Muscle layer of duodenum (tissue), 2 donors: ENCODE measurements at regions not wholly inside any gene's neighbourhood (a gene's known extent, or its start where the extent isn't known, plus 50 kb on each side); places are given as distances from the start of the nearest gene placed in this dataset.

ENCODE experiments used
- H3K27ac ChIP-seq: one replicate; pipeline ENCODE4 v1.7.0; 2013; ENCODE audit warnings: mild to moderate bottlenecking, low read length
- H3K27me3 ChIP-seq: one replicate; pipeline ENCODE4 v1.7.0; 2013; ENCODE audit warnings: low read depth, mild to moderate bottlenecking, control low read depth, low read length
- H3K36me3 ChIP-seq, 2 donors: one replicate each; pipeline ENCODE4 v1.7.0; 2013; ENCODE audit warnings: low read length in 2 of 2, control low read depth in 1 of 2, mild to moderate bottlenecking in 1 of 2; ENCODE audit not compliant: insufficient read depth in 2 of 2, control insufficient read depth in 1 of 2
- H3K4me1 ChIP-seq, 2 donors: one replicate each; pipeline ENCODE4 v1.7.0; 2013; ENCODE audit warnings: low read length in 2 of 2, mild to moderate bottlenecking in 2 of 2, control low read depth in 1 of 2, moderate library complexity in 1 of 2; ENCODE audit not compliant: insufficient read depth in 2 of 2, control insufficient read depth in 1 of 2
- H3K4me3 ChIP-seq, 2 donors: one replicate each; pipeline ENCODE4 v1.7.0; 2013; ENCODE audit warnings: low read length in 2 of 2, low read depth in 1 of 2, mild to moderate bottlenecking in 1 of 2
- H3K9me3 ChIP-seq, 2 donors: one replicate each; pipeline ENCODE4 v1.7.0; 2013; ENCODE audit warnings: low read length in 2 of 2, control low read depth in 1 of 2, mild to moderate bottlenecking in 1 of 2; ENCODE audit not compliant: control insufficient read depth in 1 of 2
- donor health status: healthy.

DNA sequence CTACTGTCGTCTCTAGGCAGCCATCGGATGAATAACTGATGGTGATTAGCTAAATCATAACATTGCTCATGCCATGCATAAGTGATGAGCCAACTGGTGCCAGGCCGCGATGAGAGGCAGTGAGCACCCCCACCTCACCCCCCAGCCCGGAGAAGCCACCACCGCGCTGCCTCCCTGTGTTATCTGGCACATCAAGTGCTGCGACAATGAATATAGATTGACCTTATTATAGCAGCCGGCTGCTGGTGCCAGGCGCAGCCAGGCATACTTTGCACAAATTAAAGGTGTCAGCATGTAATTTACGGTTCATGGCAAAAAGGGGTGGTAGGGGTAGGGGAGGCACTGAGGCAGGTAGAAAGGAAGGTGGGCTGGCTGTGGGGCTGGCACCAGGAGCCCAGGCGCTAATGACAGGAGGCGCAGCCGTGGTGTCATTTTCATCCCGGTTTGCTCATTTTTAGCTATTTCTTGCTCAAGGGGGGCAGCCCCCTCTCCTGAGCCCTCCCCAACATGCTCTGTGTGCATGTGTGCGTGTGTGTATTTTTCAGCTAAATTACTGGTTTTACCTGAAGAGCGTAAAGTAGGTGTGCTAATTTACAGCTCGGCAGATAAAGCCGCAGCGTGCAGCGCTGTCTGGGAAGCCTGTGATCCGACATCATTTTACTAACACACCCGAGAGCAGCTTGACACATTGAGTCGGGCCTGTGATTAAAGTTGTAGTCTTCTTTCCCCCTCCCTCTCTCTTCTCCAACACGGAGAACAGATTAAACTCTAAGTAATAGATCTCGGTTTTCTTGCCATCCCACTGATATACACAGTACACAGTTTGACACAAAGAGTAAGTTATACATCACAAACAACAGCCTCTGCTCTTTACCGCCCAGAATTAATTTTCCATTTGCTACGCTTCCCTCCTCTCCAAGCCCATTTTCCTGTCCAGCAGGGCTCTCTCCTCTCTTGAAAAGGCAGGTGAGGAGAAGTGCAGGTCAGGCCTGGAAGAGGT lies 212.3 kb downstream of the RPLP1 start:
- no peak overlapping the region for H3K4me3 ChIP-seq

GRCh38 chr15:69665641-69666111 lies 213.1 kb downstream of the RPLP1 start:
- no peaks in the 10 kb centered on the region for H3K27me3 ChIP-seq
- no peak overlapping the region for H3K27ac ChIP-seq
- H3K36me3 ChIP-seq, result no peaks in the 10 kb centered on the region
- H3K4me3 ChIP-seq, result no peak overlapping the region
- peaks cover 4 to 13% of the 10 kb centered on the region in 2 donors for H3K4me1 ChIP-seq
- no peaks in the 10 kb centered on the region for H3K9me3 ChIP-seq

More for the DNA sequence above, 212.3 kb downstream of the RPLP1 start:
- Histone ChIP-seq H3K4me1 (peaks cover 4 to 13% of the 10 kb centered on the region in 2 donors), H3K27me3 (no peaks in the 10 kb centered on the region), H3K36me3 (no peaks in the 10 kb centered on the region), H3K27ac (no peak overlapping the region), H3K9me3 (no peaks in the 10 kb centered on the region)

DNA sequence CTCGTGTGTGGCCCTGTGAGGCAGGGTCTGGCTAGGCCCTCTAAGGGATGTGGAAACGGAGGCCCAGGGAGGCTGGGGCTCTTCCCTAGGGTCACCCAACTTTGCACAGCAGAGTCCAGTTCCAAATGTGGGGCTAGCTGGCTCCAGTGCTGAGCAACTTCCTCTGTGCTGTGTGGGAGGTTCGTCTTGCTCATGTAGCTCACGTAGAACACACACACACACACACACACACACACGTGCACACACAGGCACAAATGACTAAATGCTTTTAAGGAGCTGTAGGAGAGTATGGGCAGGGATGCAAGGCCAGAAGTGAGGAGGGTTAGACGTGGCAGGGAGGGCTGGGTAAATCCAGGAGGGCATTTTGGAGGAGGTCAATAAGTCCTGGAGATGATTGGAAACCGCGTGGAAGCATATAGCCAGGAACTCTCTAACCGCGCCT lies 213.8 kb downstream of the RPLP1 start:
- peaks cover 4 to 13% of the 10 kb centered on the region in 2 donors for H3K4me1 ChIP-seq
- H3K27me3 ChIP-seq, result no peaks in the 10 kb centered on the region
- no peak overlapping the region for H3K27ac ChIP-seq
- H3K36me3 ChIP-seq, result no peaks in the 10 kb centered on the region
- no peak overlapping the region for H3K4me3 ChIP-seq
- no peaks in the 10 kb centered on the region for H3K9me3 ChIP-seq

DNA sequence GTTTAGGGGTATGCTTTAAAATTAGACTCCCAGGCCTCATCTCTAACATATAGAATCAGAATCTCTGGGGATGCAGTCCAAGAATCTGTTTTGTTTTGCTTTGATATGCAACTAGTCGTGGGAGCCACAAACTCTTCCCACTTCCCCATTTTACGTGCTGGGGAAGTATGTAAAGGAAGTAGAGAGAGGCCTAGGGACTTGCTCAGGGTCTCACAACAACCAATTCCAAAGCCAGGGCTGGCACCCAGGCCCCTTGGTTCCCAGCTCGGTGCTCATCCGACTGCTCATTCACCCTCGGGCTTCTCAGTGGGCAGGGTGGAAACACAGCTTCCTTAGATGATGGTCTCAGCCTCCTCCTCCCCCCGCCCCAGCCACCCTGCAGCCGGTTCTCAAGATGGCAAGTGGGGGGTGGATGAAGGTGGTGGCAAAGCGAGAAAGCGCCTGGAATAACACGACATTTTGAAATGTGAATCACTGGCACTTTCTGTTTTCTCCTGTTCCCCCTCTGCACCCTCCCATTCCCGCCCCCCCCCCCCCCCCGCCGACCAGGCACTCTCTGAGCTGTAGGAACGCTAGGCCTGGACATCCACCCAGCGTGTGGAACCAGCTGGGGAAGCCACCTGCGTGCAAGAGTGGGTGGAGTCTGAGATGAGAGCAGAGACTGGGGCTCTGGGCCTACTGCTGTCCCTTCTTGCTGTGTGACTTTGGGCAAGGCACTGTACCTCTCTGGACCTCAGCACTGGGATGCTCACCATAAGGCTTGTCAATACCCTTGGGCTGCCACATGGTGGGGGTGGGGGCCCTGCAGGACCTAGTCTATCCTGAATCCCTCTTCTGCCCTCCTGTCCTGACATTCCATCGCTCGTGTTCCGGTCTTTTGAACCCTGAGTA lies 214.5 kb downstream of the RPLP1 start:
- H3K9me3 ChIP-seq, result no peaks in the 10 kb centered on the region
- no peaks in the 10 kb centered on the region for H3K27me3 ChIP-seq
- no peak overlapping the region for H3K4me3 ChIP-seq
- H3K27ac ChIP-seq, result no peak overlapping the region
- no peaks in the 10 kb centered on the region for H3K36me3 ChIP-seq
- H3K4me1 ChIP-seq, result peaks cover 4 to 13% of the 10 kb centered on the region in 2 donors

DNA sequence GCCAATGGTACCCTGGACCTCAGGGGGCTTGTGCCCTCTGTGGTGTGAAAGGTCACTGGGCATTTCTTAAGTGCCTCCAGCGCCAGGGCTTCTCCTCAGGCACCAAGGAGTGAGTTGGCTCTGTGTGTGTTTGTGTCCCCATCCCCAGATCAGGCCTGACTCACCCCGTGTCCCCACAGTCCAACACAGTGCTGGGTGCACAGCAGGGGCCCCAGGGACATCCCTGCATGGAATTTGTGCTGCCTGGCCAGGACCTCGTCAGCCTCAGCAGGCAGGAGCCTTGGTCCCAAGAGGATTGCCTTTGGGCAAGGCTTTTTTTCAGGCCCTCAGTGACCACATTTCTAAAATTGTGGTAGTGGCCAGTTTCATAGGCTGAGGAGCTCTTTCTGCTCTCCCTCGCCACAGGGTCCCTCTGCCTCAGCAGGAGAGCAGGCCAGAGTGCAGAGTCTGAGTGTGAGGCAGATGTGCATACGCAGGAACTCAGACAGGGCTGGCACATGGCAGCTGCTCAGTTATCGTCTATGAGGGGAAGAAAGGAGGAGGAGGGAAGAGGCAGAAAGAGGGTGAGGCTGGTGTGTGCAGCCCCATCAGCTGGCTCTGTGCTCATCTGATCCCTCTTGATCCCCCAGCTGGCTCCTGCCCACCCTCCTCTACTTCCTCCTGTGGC lies 215.6 kb downstream of the RPLP1 start:
- Histone ChIP-seq H3K36me3 (no peaks in the 10 kb centered on the region), H3K27ac (no peak overlapping the region), H3K4me3 (no peak overlapping the region), H3K27me3 (no peaks in the 10 kb centered on the region), H3K4me1 (peaks cover 4 to 13% of the 10 kb centered on the region in 2 donors), H3K9me3 (no peaks in the 10 kb centered on the region)

GRCh38 chr15:69668963-69669362 lies 216.3 kb downstream of the RPLP1 start:
- H3K4me1 ChIP-seq, result peaks cover 4 to 13% of the 10 kb centered on the region in 2 donors
- no peaks in the 10 kb centered on the region for H3K9me3 ChIP-seq
- no peaks in the 10 kb centered on the region for H3K36me3 ChIP-seq
- no peak overlapping the region for H3K4me3 ChIP-seq
- no peak overlapping the region for H3K27ac ChIP-seq
- no peaks in the 10 kb centered on the region for H3K27me3 ChIP-seq

DNA sequence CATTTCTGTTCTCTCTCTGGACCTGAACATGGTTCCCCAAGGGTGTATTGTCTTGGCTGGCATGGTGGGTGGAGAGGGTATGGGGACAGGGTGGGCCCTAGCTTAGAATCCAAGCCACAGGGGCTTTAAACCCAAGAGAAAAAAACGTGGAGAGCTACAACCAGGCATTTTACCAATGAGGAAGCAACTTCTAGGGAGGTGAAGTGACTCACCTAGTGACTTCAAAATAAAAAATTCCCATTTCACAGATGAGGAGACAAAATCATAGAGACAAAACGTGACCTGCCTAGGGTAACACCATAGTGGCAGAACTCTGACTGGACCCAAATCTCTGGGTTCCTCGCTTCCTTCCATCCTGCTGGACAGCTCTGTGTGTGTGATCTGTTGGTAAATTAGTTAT lies 216.8 kb downstream of the RPLP1 start:
- Histone ChIP-seq H3K27ac (no peak overlapping the region), H3K4me3 (no peak overlapping the region), H3K9me3 (no peaks in the 10 kb centered on the region), H3K4me1 (peaks cover 4 to 13% of the 10 kb centered on the region in 2 donors), H3K36me3 (no peaks in the 10 kb centered on the region), H3K27me3 (no peaks in the 10 kb centered on the region)

GRCh38 chr15:69673291-69673881 lies 220.8 kb downstream of the RPLP1 start:
- Histone ChIP-seq H3K36me3 (no peaks in the 10 kb centered on the region), H3K27ac (no peak overlapping the region), H3K4me1 (no peaks in the 10 kb centered on the region), H3K27me3 (no peaks in the 10 kb centered on the region), H3K9me3 (no peaks in the 10 kb centered on the region), H3K4me3 (no peak overlapping the region)

DNA sequence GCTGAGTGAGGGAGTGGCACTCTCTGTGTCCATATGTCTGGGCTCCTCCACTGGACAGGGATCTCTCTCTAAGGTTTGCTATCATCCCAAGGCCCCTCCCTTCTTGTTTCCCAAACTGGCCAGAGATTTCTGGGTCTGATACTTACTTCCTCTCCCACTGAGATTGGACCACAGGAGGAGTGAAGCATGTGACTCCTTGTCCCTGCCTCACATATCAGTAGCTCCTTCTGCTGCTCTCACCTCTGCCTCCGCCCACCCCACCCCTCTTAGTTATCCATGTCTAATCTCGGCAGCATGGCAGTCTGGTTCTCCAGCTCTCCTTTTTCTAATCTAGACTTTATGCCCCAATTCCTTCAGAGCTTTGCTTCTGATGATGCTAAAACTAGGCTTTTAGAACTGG lies 223.1 kb downstream of the RPLP1 start:
- Histone ChIP-seq H3K9me3 (no peaks in the 10 kb centered on the region), H3K27me3 (no peaks in the 10 kb centered on the region), H3K4me1 (no peaks in the 10 kb centered on the region), H3K36me3 (no peaks in the 10 kb centered on the region), H3K4me3 (no peak overlapping the region), H3K27ac (no peak overlapping the region)

- Histone ChIP-seq H3K36me3 (no peaks in the 10 kb centered on the region), H3K27me3 (no peaks in the 10 kb centered on the region), H3K27ac (no peak overlapping the region), H3K4me3 (no peak overlapping the region), H3K9me3 (peaks cover 0 to 2% of the 10 kb centered on the region in 2 donors), H3K4me1 (no peaks in the 10 kb centered on the region)
Measured at GRCh38 chr15:69677403-69677802, 224.8 kb downstream of the RPLP1 start.
